Ovary (tissue), 3 donors: ENCODE measurements at regions not wholly inside any gene's neighbourhood (a gene's known extent, or its start where the extent isn't known, plus 50 kb on each side); places are given as distances from the start of the nearest gene placed in this dataset.

ENCODE experiments used
- CTCF ChIP-seq, 3 donors: fragments of 450-650 bp in 2 of 3; fragments of 200-600 bp in 1 of 3; IDR thresholded peaks; one replicate each; pipeline versions ENCODE4 v1.5.1 to v1.8.0; 2016 to 2022; ENCODE audit warnings: antibody characterized with exemption in 3 of 3, mild to moderate bottlenecking in 1 of 3
- POLR2A ChIP-seq: fragments of 450-650 bp; IDR thresholded peaks from one replicate; pipeline ENCODE4 v1.6.1; 2017; ENCODE audit warnings: antibody characterized with exemption, mild to moderate bottlenecking, moderate library complexity
- donor health status: DM: no; HTN: no; CAD: no.

- TF ChIP-seq CTCF (IDR thresholded peaks at IDR 0.05) (no peak), POLR2A (no peak)
Observed at GRCh38 chr1:101723415-101723814, 273.3 kb downstream of the OLFM3 start.
